ENCODE measurements at regions not wholly inside any gene's neighbourhood (a gene's known extent, or its start where the extent isn't known, plus 50 kb on each side); places are given as distances from the start of the nearest gene placed in this dataset.

GRCh38 chr3:117018655-117019054, 309.1 kb downstream of the TUSC7 start:
- ChIA-PET CTCF (ENCODE audit: low intra/inter-chr PET ratio) (interaction anchor here (0.5 kb wide), 1 partner anchor 59 kb away, joined by 4 read pairs; no protein-coding TSS in a partner anchor), POLR2A (no interaction called here)
- Histone ChIP-seq H3K4me1 (replicated peaks in 1 of 2; ENCODE audit: control insufficient read depth in 2 of 2, insufficient read depth in 2 of 2, low read length in 2 of 2) (no peaks in the 10 kb centered on the region), H2AFZ (ENCODE audit: low read depth, low read length) (no peak overlapping the region), H3K27ac (ENCODE audit: extremely low read depth, low read depth, low read length) (no peak overlapping the region), H3K4me3 (no peak overlapping the region), H3K27me3 (ENCODE audit: control insufficient read depth in 2 of 2, insufficient read depth in 2 of 2, low read length in 2 of 2) (no peaks in the 10 kb centered on the region), H3K9ac (ENCODE audit: insufficient read depth in 1 of 2, low read depth in 2 of 2, low read length in 2 of 2) (no peak overlapping the region), H4K20me1 (replicated peaks; ENCODE audit: control insufficient read depth, insufficient read depth, low read length) (no peaks in the 10 kb centered on the region), H3K4me2 (ENCODE audit: insufficient read depth, low read length) (no peak overlapping the region), H3K9me3 (replicated peaks; ENCODE audit: control insufficient read depth, insufficient read depth, low read depth, low read length) (no peaks in the 10 kb centered on the region), H3K36me3 (ENCODE audit: control insufficient read depth, insufficient read depth, low read length) (no peaks in the 10 kb centered on the region), H3K79me2 (ENCODE audit: control insufficient read depth, insufficient read depth, low read length) (no peaks in the 10 kb centered on the region), H3K9me1 (ENCODE audit: control insufficient read depth, insufficient read depth, low read length) (no peaks in the 10 kb centered on the region)
- DNase-seq (ENCODE audit: extremely low read depth in 1 of 4, low spot score in 3 of 4) = no peak
- no peak for ATAC-seq
- WGBS (ENCODE audit: insufficient coverage, low coverage, missing lambda C conversion rate) = 0% methylated on average over 5 of the region's 5 CpGs
- BruUV-seq (replicated peaks) = no TSS peak
- intact Hi-C loops (cut with micrococcal nuclease) (no loop called here), in situ Hi-C loops (cut with MboI) (loop anchor here (25.0 kb wide), 1 partner anchor 1794 kb away; no protein-coding TSS in a partner anchor)
- FAIRE-seq = no peak
- TF ChIP-seq ZNF274 (IDR thresholded peaks at IDR 0.05; ENCODE audit: borderline replicate concordance, low read depth, low read length) (no peak), NR4A1 (CRISPR knock-in tag; IDR thresholded peaks at IDR 0.05) (no peak), NR4A1 (tag; IDR thresholded peaks at IDR 0.05) (no peak), ZNF184 (CRISPR knock-in tag; IDR thresholded peaks at IDR 0.05) (no peak), POLR2AphosphoS2 (IDR thresholded peaks at IDR 0.05; ENCODE audit: low read length) (no peak), HDAC6 (IDR thresholded peaks at IDR 0.05; ENCODE audit: low read depth, low read length) (no peak), ELF1 (tag; IDR thresholded peaks at IDR 0.05) (no peak), TCF3 (CRISPR knock-in tag; IDR thresholded peaks at IDR 0.05) (no peak), ETS1 (conservative IDR thresholded peaks at IDR 0.05; ENCODE audit: control insufficient read depth, low read depth, low read length) (no peak), IRF1 (CRISPR knock-in tag; IDR thresholded peaks at IDR 0.05; ENCODE audit: borderline replicate concordance) (no peak), ZC3H11A (IDR thresholded peaks at IDR 0.05; ENCODE audit: low read depth, low read length) (no peak), ZNF589 (CRISPR knock-in tag; IDR thresholded peaks at IDR 0.05; ENCODE audit: low read depth) (no peak), ZNF717 (CRISPR knock-in tag; IDR thresholded peaks at IDR 0.05) (no peak), GTF3C2 (IDR thresholded peaks at IDR 0.05; ENCODE audit: borderline replicate concordance, extremely low read depth, insufficient read length) (no peak), TCF7L2 (IDR thresholded peaks at IDR 0.05; ENCODE audit: low read depth, low read length) (no peak), KLF10 (CRISPR knock-in tag; IDR thresholded peaks at IDR 0.05) (no peak), CBX3 (IDR thresholded peaks at IDR 0.05; ENCODE audit: borderline replicate concordance in 1 of 2, low read length in 2 of 2) (no peak)

Measured in K562 (cell line).